Tibial nerve (tissue), 4 donors: ENCODE measurements at regions not wholly inside any gene's neighbourhood (a gene's known extent, or its start where the extent isn't known, plus 50 kb on each side); places are given as distances from the start of the nearest gene placed in this dataset.

Experiments used
- DNase-seq, 2 donors: peaks; one replicate each; pipeline ENCODE4 v3.0.0-alpha.2; 2019; ENCODE audit warnings: low spot score in 2 of 2
- H3K27ac ChIP-seq, 4 donors: fragments of 200-600 bp; sonication (generic) in 3 of 4; one replicate each; pipeline ENCODE4 v1.5.1; 2017 to 2019; ENCODE audit warnings: mild to moderate bottlenecking in 1 of 4
- H3K27me3 ChIP-seq, 2 donors: fragments of 200-600 bp; sonication (generic) in 1 of 2; one replicate each; pipeline versions ENCODE4 v1.5.1 to v1.6.0; 2017 to 2019
- H3K36me3 ChIP-seq, 3 donors: fragments of 200-600 bp; sonication (generic); one replicate each; pipeline ENCODE4 v1.5.1; 2018 to 2019
- H3K4me1 ChIP-seq, 4 donors: fragments of 200-600 bp; sonication (generic) in 3 of 4; one replicate each; pipeline ENCODE4 v1.5.1; 2017 to 2019
- H3K4me3 ChIP-seq, 4 donors: fragments of 200-600 bp; sonication (generic) in 3 of 4; one replicate each; pipeline ENCODE4 v1.5.1; 2017 to 2019; ENCODE audit warnings: mild to moderate bottlenecking in 1 of 4, moderate library complexity in 1 of 4
- H3K9me3 ChIP-seq, 4 donors: fragments of 200-600 bp; sonication (generic) in 3 of 4; one replicate each; pipeline ENCODE4 v1.5.1; 2017 to 2019
- EP300 ChIP-seq, 2 donors: sonication (generic); formaldehyde crosslinking; IDR thresholded peaks; one replicate each; pipeline ENCODE4 v1.6.1; 2017; ENCODE audit warnings: antibody characterized with exemption in 2 of 2, mild to moderate bottlenecking in 1 of 2
- POLR2A ChIP-seq, 2 donors: fragments of 450-650 bp; IDR thresholded peaks; one replicate each; pipeline ENCODE4 v1.6.1; 2017; ENCODE audit warnings: antibody characterized with exemption in 2 of 2, mild to moderate bottlenecking in 2 of 2, moderate library complexity in 2 of 2
- WGBS, 2 donors: methylation state at CpG; one replicate each; pipeline ENCODE4 v1.1.5; 2018; 5-methylcytosine and 5-hydroxymethylcytosine counted together
- TF ChIP-seq, protein P1 (sequence below), 5 experiments: fragments of 200-600 bp in 3 of 5; fragments of 450-650 bp in 2 of 5; sonication (generic) in 3 of 5; IDR thresholded peaks; one replicate each; pipeline ENCODE4 v1.5.1; 2016 to 2019; ENCODE audit warnings: antibody characterized with exemption in 5 of 5, mild to moderate bottlenecking in 3 of 5, moderate library complexity in 2 of 5

DNA sequence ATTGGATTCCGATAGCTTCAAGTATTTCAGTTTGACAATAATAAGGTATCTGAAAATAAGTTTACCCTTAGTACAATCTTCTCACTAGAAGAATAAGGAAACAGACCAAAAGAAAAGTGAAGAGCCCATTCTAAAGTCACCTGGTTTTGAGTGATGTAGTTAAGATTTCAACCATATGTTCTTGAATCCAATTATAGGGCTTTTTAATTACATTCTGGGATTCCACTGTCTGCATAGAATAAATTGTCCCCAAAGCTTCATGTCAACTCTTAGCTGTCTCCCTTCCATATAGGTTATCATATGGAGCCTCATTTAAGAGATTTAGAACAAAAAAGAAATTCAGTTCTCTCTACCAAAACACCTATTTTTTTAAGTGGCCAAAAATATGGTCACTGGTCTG is 1158.8 kb downstream of the IGSF11 start:
- Histone ChIP-seq H3K4me1 (no peaks in the 10 kb centered on the region), H3K9me3 (no peaks in the 10 kb centered on the region), H3K4me3 (no peak overlapping the region), H3K27ac (no peak overlapping the region), H3K36me3 (no peaks in the 10 kb centered on the region), H3K27me3 (no peaks in the 10 kb centered on the region)
- 96 to 97% methylated on average over 1 of the region's 1 CpG for WGBS, 2 donors
- DNase-seq = no peak
- TF ChIP-seq, protein P1, sequence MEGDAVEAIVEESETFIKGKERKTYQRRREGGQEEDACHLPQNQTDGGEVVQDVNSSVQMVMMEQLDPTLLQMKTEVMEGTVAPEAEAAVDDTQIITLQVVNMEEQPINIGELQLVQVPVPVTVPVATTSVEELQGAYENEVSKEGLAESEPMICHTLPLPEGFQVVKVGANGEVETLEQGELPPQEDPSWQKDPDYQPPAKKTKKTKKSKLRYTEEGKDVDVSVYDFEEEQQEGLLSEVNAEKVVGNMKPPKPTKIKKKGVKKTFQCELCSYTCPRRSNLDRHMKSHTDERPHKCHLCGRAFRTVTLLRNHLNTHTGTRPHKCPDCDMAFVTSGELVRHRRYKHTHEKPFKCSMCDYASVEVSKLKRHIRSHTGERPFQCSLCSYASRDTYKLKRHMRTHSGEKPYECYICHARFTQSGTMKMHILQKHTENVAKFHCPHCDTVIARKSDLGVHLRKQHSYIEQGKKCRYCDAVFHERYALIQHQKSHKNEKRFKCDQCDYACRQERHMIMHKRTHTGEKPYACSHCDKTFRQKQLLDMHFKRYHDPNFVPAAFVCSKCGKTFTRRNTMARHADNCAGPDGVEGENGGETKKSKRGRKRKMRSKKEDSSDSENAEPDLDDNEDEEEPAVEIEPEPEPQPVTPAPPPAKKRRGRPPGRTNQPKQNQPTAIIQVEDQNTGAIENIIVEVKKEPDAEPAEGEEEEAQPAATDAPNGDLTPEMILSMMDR (IDR thresholded peaks at IDR 0.05) = no peak
- TF ChIP-seq EP300 (IDR thresholded peaks at IDR 0.05) = no peak
- no peak for TF ChIP-seq POLR2A (IDR thresholded peaks at IDR 0.05)

- WGBS, 2 donors = 75 to 81% methylated on average over 2 of the region's 2 CpGs
- no peaks in the 10 kb centered on the region for H3K4me1 ChIP-seq
Measured at GRCh38 chr3:117880638-117881037, 1154.0 kb downstream of the IGSF11 start.

DNA sequence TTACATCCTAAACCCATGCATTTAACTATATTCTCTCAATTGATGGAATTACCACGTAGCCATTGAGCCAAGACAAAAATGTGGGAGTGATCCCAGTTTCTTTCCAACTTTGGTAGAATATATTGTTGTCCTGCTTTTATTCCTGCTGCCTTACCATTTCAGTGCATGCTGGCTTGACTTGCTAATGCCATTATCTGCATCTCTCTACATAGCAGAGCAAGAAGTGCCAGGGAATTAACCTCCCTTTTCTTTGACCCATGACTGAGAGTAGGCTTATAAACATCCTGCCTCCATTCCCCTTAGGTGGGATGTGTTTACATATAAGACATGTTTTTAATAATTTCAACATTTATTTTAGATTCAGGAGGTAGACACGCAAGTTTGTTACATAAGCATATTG is 1153.4 kb downstream of the IGSF11 start:
- H3K4me1 ChIP-seq = no peaks in the 10 kb centered on the region
- H3K27ac ChIP-seq = no peak overlapping the region
- H3K36me3 ChIP-seq = no peaks in the 10 kb centered on the region
- H3K27me3 ChIP-seq = no peaks in the 10 kb centered on the region
- no peaks in the 10 kb centered on the region for H3K9me3 ChIP-seq
- 74 to 88% methylated on average over 2 of the region's 2 CpGs for WGBS, 2 donors
- TF ChIP-seq, protein P1 (IDR thresholded peaks at IDR 0.05) = no peak
- TF ChIP-seq POLR2A (IDR thresholded peaks at IDR 0.05) (no peak), EP300 (IDR thresholded peaks at IDR 0.05) (no peak)
- no peak overlapping the region for H3K4me3 ChIP-seq
- DNase-seq = no peak

More at GRCh38 chr3:117880638-117881037, 1154.0 kb downstream of the IGSF11 start:
- TF ChIP-seq, protein P1 (IDR thresholded peaks at IDR 0.05) = no peak
- TF ChIP-seq EP300 (IDR thresholded peaks at IDR 0.05) (no peak), POLR2A (IDR thresholded peaks at IDR 0.05) (no peak)
- no peak overlapping the region for H3K4me3 ChIP-seq
- no peak for DNase-seq
- no peaks in the 10 kb centered on the region for H3K36me3 ChIP-seq
- no peaks in the 10 kb centered on the region for H3K27me3 ChIP-seq
- H3K9me3 ChIP-seq = no peaks in the 10 kb centered on the region
- H3K27ac ChIP-seq = no peak overlapping the region

DNA sequence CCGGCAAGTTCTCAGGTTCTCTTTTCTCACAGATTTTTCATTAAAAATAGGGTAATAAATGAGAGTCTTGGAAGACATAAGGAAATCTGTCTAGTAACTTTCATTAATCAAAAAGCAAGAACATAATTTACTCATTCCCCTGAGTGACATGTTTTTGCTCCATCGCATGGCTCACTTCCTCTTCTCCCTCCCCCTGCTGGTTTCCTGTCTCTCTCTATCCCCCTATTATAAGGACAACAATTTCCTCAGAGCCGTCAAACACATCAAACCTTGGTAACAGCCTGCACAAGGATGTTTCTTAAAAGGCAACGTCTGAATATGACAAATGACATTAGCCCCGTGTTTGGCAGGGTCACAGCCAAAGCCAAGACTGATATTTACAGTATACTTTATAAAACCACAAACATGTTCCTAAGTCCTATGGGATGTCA is 1149.6 kb downstream of the IGSF11 start:
- H3K9me3 ChIP-seq = no peaks in the 10 kb centered on the region
- H3K4me1 ChIP-seq = no peaks in the 10 kb centered on the region
- no peaks in the 10 kb centered on the region for H3K36me3 ChIP-seq
- DNase-seq = no peak
- H3K4me3 ChIP-seq = no peak overlapping the region
- WGBS, 2 donors = 25 to 27% methylated on average over 5 of the region's 5 CpGs
- no peak for TF ChIP-seq EP300 (IDR thresholded peaks at IDR 0.05)
- TF ChIP-seq, protein P1 (IDR thresholded peaks at IDR 0.05) = no peak
- TF ChIP-seq POLR2A (IDR thresholded peaks at IDR 0.05) = no peak
- no peaks in the 10 kb centered on the region for H3K27me3 ChIP-seq
- no peak overlapping the region for H3K27ac ChIP-seq

GRCh38 chr3:117886147-117886546 is 1148.5 kb downstream of the IGSF11 start:
- Histone ChIP-seq H3K27me3 (no peaks in the 10 kb centered on the region), H3K4me3 (no peak overlapping the region), H3K4me1 (no peaks in the 10 kb centered on the region), H3K9me3 (no peaks in the 10 kb centered on the region), H3K27ac (no peak overlapping the region), H3K36me3 (no peaks in the 10 kb centered on the region)
- no peak for TF ChIP-seq POLR2A (IDR thresholded peaks at IDR 0.05)
- no peak for TF ChIP-seq EP300 (IDR thresholded peaks at IDR 0.05)
- TF ChIP-seq, protein P1 (IDR thresholded peaks at IDR 0.05) = no peak
- WGBS, 2 donors = 75 to 80% methylated on average over 3 of the region's 3 CpGs
- no peak for DNase-seq
